ENCODE measurements at regions not wholly inside any gene's neighbourhood (a gene's known extent, or its start where the extent isn't known, plus 50 kb on each side); places are given as distances from the start of the nearest gene placed in this dataset.

DNA sequence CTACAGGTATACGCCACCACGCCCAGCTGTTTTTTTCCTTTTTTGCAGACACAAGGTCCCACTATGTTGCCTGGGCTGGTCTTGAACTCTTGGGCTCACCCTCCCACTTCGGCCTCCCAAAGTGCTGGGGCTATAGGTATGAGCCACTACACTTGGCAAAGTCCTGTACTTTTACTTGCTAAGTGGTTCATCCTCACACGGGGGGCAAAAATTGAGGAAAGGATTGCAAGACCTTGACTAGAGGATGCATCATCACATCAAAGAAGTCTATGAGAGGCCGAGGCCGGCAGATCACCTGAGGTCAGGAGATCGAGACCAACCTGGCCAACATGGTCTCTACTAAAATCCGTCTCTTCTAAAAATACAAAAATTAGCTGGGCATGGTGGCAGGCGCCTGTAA lies 116.5 kb upstream of the FAM174B start:
- TF ChIP-seq, protein P1, sequence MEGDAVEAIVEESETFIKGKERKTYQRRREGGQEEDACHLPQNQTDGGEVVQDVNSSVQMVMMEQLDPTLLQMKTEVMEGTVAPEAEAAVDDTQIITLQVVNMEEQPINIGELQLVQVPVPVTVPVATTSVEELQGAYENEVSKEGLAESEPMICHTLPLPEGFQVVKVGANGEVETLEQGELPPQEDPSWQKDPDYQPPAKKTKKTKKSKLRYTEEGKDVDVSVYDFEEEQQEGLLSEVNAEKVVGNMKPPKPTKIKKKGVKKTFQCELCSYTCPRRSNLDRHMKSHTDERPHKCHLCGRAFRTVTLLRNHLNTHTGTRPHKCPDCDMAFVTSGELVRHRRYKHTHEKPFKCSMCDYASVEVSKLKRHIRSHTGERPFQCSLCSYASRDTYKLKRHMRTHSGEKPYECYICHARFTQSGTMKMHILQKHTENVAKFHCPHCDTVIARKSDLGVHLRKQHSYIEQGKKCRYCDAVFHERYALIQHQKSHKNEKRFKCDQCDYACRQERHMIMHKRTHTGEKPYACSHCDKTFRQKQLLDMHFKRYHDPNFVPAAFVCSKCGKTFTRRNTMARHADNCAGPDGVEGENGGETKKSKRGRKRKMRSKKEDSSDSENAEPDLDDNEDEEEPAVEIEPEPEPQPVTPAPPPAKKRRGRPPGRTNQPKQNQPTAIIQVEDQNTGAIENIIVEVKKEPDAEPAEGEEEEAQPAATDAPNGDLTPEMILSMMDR (IDR thresholded peaks at IDR 0.05): no peak
- TF ChIP-seq POLR2A (IDR thresholded peaks at IDR 0.05): no peak
